ENCODE measurements at regions not wholly inside any gene's neighbourhood (a gene's known extent, or its start where the extent isn't known, plus 50 kb on each side); places are given as distances from the start of the nearest gene placed in this dataset.

- TF ChIP-seq POLR2A (IDR thresholded peaks at IDR 0.05) (no peak), CTCF (IDR thresholded peaks at IDR 0.05) (no peak)
Observed at GRCh38 chr4:3657902-3658529, 108.2 kb upstream of the ADRA2C start.
